ENCODE measurements at regions not wholly inside any gene's neighbourhood (a gene's known extent, or its start where the extent isn't known, plus 50 kb on each side); places are given as distances from the start of the nearest gene placed in this dataset.

GRCh38 chr5:6833406-6833805 lies 120.2 kb downstream of the TENT4A start:
- DNase-seq, result no peak

GRCh38 chr5:6837095-6837494 lies 123.9 kb downstream of the TENT4A start:
- no peak for DNase-seq

- DNase-seq, result no peak
These were observed 124.4 kb downstream of the TENT4A start for GRCh38 chr5:6837519-6838110.

GRCh38 chr5:6838736-6839135 lies 125.5 kb downstream of the TENT4A start:
- no peak for DNase-seq

GRCh38 chr5:6840136-6840793 lies 127.0 kb downstream of the TENT4A start:
- DNase-seq, result no peak

- DNase-seq, result no peak
These were observed 130.1 kb downstream of the TENT4A start for GRCh38 chr5:6843335-6843734.

- no peak for DNase-seq
These were observed 130.6 kb downstream of the TENT4A start for GRCh38 chr5:6843821-6844220.

- no peak for DNase-seq
These were observed 132.6 kb downstream of the TENT4A start for GRCh38 chr5:6845856-6846255.

GRCh38 chr5:6847870-6848269 lies 134.6 kb downstream of the TENT4A start:
- no peak for DNase-seq

GRCh38 chr5:6849316-6850105 lies 136.3 kb downstream of the TENT4A start:
- no peak for DNase-seq

GRCh38 chr5:6850106-6850432 lies 136.8 kb downstream of the TENT4A start:
- no peak for DNase-seq

GRCh38 chr5:6856653-6857052 lies 143.4 kb downstream of the TENT4A start:
- DNase-seq, result no peak

- DNase-seq, result no peak
These were observed 145.2 kb downstream of the TENT4A start for GRCh38 chr5:6858419-6858818.

- no peak for DNase-seq
These were observed 145.8 kb downstream of the TENT4A start for GRCh38 chr5:6859023-6859422.

- no peak for DNase-seq
These were observed 146.9 kb downstream of the TENT4A start for GRCh38 chr5:6859951-6860638.

GRCh38 chr5:6861036-6861435 lies 147.8 kb downstream of the TENT4A start:
- DNase-seq, result no peak

GRCh38 chr5:6861667-6862066 lies 148.4 kb downstream of the TENT4A start:
- no peak for DNase-seq

- no peak for DNase-seq
These were observed 149.1 kb downstream of the TENT4A start for GRCh38 chr5:6862306-6862705.

- no peak for DNase-seq
These were observed 154.5 kb downstream of the TENT4A start for GRCh38 chr5:6867712-6868111.

GRCh38 chr5:6868171-6868570 lies 154.9 kb downstream of the TENT4A start:
- DNase-seq, result no peak

- no peak for DNase-seq
These were observed 155.5 kb downstream of the TENT4A start for GRCh38 chr5:6868575-6869215.

GRCh38 chr5:6869677-6870076 lies 156.4 kb downstream of the TENT4A start:
- DNase-seq, result no peak

- DNase-seq, result no peak
These were observed 159.4 kb downstream of the TENT4A start for GRCh38 chr5:6872441-6873160.

Data from NCI-H2081 treated with DMSO at 0.1 percent for 48 hours (cell line).